ENCODE measurements at regions not wholly inside any gene's neighbourhood (a gene's known extent, or its start where the extent isn't known, plus 50 kb on each side); places are given as distances from the start of the nearest gene placed in this dataset.

GRCh38 chr15:62874959-62875625 is 167.5 kb upstream of the TPM1 start:
- no peak for DNase-seq

- DNase-seq: no peak
Measured at GRCh38 chr15:62875626-62876021, 166.9 kb upstream of the TPM1 start.

- DNase-seq: no peak
Measured at GRCh38 chr15:62877276-62877857, 165.2 kb upstream of the TPM1 start.

- no peak for DNase-seq
Measured at GRCh38 chr15:62878070-62878469, 164.5 kb upstream of the TPM1 start.

- DNase-seq: peak; percentile 85
Measured at GRCh38 chr15:62879770-62880169, 162.8 kb upstream of the TPM1 start.

- DNase-seq: no peak
Measured at GRCh38 chr15:62880278-62880677, 162.3 kb upstream of the TPM1 start.

GRCh38 chr15:62881056-62881455 is 161.5 kb upstream of the TPM1 start:
- DNase-seq: no peak

GRCh38 chr15:62883938-62884479 is 158.5 kb upstream of the TPM1 start:
- DNase-seq: no peak

- DNase-seq: peak; percentile 39
Measured at GRCh38 chr15:62886431-62887071, 156.0 kb upstream of the TPM1 start.

- DNase-seq: no peak
Measured at GRCh38 chr15:62887113-62887570, 155.4 kb upstream of the TPM1 start.

GRCh38 chr15:62888623-62889022 is 153.9 kb upstream of the TPM1 start:
- no peak for DNase-seq

- no peak for DNase-seq
Measured at GRCh38 chr15:62889141-62889661, 153.3 kb upstream of the TPM1 start.

- peak; percentile 91 for DNase-seq
Measured at GRCh38 chr15:62889734-62890505, 152.6 kb upstream of the TPM1 start.

GRCh38 chr15:62894322-62895085 is 148.0 kb upstream of the TPM1 start:
- peak; percentile 34 for DNase-seq

- peak; percentile 90 for DNase-seq
Measured at GRCh38 chr15:62895139-62895866, 147.2 kb upstream of the TPM1 start.

GRCh38 chr15:62895905-62896316 is 146.6 kb upstream of the TPM1 start:
- DNase-seq: peak; percentile 75

GRCh38 chr15:62896380-62896866 is 146.1 kb upstream of the TPM1 start:
- peak; percentile 57 for DNase-seq

- DNase-seq: peak; percentile 99
Measured at GRCh38 chr15:62896969-62897486, 145.5 kb upstream of the TPM1 start.

- DNase-seq: no peak
Measured at GRCh38 chr15:62897634-62898033, 144.9 kb upstream of the TPM1 start.

GRCh38 chr15:62899090-62899493 is 143.5 kb upstream of the TPM1 start:
- DNase-seq: no peak
